NCI-H2196 treated with DMSO at 0.1 percent for 48 hours (cell line): ENCODE measurements at regions not wholly inside any gene's neighbourhood (a gene's known extent, or its start where the extent isn't known, plus 50 kb on each side); places are given as distances from the start of the nearest gene placed in this dataset.

ENCODE experiments used
- DNase-seq: peaks from one replicate; lab custom pipeline; 2025; ENCODE audit not compliant: unreplicated experiment; lab: John Stamatoyannopoulos, UW

DNA sequence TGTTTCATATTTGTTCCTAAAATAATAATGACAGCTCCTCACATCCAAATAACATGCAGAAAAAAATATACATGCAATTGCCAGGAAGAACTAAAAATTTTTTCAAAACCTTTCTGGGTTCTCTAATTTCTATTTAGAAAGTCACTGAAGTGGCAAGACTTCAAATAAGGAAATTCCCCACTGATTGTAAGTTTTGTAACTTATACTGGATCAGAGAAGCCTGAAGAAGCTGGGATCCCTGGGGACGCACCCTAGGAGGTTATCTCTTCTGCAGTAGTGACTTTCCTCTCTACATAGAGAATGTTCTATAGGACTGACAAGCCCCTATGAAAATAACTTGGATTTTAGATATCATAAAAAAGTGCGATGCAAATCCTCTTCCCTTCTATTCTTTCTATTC lies 182.6 kb downstream of the MRPL39 start:
- no peak for DNase-seq

DNA sequence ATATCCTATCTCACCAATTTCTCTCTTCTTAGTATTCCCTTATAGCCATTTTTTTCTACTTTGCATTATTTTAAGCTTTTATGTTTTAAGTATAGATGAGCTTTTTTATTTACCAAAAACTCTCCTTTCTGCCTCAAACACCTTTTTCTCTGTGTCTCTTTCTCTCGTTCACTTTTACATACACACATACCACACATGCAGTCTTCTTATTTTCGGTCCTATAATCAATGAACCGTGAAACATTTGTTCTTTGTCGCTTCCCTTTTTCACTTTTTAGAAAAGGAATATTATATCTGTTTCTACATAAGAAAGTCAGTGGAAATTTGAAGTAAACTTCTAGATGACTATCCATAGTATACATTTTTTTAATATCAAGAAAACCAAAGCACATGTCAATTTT lies 183.2 kb downstream of the MRPL39 start:
- no peak for DNase-seq

DNA sequence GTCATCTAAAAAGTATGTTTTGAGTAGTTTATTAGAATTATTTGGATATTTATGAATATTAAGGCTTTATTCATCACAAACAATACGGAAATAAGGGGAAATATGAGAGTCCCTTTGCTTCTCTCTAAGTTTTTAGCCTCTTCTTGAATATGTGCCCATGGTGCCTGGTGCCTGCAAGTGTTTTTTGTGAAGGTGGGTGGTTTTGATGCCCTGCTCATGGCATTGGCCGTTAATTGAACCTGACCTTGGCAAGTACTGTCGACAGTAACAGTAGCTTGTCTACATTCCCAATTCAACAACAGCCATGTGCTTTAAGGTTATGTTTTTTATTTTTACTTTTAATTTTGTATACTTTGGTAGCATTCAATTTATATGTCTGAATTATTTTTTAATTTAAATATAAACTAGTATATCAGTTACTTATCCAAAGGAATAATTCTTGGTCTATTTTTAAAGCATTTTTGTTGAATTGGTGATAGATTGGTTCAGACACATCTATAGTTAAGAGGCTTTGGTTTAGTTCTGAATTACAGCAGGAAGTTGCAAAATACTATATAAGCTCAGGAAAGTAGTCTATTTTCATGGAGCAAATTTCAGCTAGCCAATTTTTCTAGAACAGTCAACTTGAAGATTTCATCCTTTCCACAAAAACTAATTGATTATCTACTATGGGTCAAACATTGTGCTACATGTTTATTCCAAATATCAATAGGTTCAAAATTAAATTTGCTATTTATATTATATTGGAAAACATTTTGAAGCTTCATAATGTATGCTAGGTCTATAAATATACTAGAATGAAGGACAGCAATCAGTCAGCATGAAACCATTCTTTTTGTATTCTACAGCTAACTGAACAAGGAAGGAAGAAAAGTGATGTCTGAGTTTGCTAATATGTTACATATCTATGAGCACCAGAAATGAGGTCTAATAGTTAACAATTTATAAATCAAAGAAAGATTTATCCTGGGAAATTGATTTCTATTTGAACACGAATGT lies 184.4 kb downstream of the MRPL39 start:
- no peak for DNase-seq

DNA sequence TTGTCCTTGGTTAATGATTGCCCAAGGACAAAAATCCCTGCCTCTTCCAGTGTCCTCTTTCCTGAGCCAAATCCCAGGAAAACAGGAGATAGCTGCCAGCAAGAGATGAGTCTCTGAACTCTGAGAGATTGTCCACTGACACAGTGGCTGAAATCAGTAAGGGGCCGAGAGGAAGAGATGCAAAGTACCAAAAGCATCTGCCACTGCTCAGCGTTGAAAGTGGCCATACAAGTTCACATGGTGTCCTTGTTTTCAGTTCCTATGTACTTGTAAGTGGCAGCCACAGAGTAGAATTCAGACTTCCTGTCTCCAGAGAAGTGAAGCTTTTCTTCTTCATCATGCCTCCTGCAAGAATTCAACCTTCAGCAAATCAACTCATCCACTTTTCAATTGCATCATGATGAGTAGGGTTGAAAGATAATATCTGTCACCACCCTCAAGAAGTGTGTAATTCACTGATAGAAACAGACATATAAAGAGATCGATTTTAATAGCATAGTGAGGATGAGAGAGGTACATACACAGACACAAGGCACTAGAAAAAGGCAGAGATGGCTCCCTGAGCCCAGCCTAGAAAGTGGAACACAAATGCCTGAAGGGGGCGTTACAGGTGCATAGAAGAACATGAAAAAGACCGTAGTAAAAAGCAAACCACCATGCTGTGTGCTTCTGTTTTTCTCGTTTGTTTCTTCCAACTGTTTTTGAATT lies 185.8 kb downstream of the MRPL39 start:
- DNase-seq = no peak

DNA sequence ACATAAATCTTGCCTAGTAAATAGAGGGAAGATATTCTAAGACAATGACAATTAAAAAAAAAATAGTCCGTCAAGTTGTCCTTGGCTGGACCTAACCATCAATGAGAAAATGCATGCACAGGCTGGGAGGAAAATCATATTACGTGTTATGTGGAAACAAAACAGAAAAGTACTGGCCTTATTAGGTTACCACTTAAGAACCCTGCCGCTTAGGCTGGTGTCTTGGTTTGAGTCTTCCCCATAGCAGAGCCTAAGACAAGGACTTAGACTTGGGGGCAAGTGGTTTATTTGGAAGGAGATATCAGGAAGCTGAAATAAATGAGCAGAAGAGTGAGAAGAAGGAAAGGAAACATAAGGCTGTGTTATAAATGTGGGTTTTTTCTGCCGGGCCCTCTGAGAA lies 186.4 kb downstream of the MRPL39 start:
- no peak for DNase-seq

DNA sequence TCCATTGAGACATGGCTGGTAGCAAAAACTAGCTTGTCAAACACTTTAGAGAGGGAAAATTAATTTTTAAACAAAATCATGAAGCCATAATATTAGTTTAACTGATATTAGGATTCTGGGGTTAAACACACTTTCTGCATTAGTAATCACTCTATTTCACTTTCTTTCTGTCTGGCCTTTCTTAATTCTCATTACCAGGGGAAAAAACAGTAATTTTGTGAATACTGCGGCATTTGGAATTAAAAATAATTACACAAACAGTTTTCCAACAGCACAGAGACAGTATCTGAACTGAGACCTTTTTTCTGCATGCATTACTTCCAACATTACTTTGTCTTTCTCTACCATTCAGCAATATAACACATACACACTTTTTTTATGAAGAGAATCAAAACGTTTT lies 190.6 kb downstream of the MRPL39 start:
- DNase-seq = no peak

DNA sequence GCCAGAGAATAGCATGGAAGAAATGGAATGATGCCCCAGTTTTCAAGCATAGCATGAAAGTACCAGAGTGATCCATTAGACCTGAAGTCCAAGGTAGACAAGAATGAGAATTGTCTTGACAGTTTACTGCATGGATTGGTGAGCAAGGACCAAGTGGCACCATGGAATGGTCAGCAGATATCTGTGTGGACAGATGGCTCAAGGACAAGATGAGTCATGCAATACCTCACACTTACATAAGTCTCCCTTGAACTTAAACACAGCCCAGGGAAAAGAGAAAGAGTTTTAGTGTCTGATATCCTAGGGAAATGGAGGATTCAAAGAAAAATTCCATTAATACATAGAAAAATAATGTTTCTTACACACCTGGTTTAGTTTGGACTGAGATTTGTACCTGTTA lies 195.2 kb downstream of the MRPL39 start:
- DNase-seq = no peak

DNA sequence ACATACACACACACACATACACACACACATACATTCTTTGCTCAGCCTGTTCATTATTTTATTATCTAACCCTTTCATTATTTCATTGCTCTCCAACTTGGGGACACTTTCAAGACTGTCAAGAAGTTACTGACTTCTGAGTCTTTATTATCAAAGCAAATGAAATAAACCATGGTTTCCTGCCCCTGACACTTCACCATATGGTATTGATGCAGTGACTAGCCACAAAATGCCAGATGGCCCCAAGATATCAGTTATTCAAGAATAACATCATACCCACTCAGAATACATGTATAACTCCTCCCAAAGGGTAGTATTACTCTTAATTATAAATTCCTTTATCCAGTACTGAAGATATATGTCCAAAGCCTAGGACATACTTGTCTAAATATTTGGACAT lies 197.3 kb downstream of the MRPL39 start:
- DNase-seq = no peak

DNA sequence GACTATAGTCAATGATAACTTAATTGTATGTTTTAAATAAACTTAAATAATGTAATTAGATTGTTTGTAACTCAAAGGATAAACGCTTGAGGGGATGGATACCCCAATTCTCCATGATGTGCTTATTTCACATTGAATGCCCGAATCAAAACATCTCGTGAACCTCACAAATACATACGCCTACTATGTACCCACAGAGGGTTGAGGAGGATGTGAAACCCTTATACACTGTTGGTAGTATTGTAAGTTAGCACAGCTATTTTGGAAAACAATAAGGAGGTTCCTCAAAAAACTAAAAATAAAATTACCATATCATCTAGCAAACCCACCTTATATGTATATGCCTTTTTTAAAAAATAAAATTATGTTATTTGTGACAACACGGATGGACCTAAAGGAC lies 198.6 kb downstream of the MRPL39 start:
- no peak for DNase-seq

DNA sequence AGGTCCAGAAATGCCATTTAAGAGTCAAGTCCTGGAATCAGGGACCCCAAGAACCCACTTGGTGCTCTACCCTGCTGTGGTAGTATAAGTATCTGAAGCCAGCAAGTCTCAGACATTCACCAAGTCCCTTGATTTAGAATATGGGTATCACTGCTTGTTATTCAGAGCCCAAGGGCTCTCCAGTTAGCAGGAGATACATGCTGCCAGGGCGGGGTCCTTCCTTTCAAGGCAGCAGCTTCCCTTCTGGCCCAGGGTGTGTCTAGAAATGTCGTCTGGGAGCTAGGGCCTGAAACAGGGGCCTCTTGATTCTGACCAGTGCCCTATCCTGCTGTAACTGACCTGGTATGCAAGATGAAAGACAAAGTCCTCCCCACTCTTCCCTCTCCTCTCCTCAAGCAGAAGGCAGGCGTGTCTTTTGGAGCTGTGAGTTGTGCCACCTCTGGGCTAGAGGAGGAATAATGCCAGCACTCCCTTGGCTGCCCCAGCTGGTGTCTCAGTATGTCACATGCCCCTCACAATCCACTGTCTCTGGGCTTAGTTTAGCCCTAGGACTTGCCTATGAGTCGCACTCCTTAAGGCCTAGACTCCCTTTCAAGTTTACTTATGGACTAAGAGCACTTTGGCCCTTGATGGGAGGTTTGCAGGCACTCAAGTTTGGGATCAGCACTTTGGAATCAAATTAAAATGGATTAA lies 200.2 kb downstream of the MRPL39 start:
- DNase-seq = no peak

DNA sequence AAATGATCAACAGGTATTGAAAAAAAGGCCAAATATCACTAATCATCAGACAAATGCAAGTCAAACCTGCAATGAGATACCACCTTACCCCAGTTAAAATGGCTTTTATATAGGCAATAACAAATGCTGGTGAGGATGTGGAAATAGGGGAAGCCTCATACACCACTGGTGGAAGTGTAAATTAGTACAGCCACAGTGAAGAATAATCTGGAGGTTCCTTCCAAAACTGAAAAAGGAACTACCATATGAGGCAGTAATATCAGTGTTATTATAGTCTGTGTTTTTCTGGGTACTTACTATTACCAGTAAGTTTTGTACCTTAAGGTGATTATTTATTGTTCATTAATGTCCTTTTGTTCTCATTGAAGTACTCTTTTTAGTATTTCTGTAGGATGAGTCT lies 201.3 kb downstream of the MRPL39 start:
- no peak for DNase-seq

DNA sequence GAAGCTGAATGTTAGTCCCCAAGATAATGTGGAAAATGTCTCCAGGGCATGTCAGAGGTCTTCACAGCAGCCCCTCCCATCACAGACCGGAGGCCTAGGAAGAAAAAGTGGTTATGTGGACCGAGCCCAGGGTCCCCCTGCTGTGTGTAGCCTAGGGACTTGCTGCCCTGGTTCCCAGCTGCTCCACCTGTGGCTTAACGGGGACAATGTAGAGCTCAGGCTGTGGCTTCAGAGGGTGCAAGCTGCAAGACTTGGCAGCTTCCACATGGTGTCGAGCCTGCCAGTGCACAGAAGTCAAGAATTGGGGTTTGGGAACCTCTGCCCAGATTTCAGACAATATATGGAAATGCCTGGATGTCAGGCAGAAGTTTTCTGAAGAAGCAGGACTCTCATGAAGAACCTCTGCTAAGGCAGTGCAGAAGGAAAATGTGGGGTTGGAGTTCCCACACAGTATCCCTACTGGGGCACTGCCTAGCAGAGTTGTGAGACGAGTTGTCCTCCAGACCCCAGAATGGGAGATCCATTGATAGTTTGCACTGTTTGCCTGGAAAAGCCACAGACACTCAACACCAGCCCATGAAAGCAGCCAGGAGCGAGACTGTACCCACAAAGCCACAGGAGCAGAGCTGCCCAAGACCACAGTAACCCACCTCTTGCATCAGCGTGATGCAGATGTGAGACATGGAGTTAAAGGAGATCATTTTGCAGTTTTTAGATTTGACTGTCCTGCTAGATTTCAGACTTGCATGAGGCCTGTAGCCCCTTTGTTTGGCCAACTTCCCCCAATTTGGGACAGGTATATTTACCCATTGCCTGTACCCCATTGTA lies 204.9 kb downstream of the MRPL39 start:
- DNase-seq = no peak

DNA sequence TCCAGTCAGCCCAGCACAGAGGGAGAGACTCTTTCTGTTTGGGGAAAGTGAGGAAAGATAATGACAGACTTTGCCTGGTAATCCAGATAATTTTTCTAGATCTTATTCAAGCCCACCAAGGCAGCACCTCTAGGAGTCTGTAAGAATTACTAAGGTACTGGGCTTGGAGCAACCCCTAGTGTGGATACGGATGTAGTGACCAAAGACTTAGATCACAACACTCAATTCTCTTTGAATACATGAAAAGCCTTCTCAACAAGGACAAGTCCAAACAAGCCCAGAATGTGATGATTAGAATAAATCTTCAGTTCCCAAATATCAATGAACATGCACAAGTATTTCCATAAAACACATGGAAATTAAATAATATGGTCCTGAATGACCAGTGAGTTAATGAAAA lies 206.9 kb downstream of the MRPL39 start:
- DNase-seq = no peak

DNA sequence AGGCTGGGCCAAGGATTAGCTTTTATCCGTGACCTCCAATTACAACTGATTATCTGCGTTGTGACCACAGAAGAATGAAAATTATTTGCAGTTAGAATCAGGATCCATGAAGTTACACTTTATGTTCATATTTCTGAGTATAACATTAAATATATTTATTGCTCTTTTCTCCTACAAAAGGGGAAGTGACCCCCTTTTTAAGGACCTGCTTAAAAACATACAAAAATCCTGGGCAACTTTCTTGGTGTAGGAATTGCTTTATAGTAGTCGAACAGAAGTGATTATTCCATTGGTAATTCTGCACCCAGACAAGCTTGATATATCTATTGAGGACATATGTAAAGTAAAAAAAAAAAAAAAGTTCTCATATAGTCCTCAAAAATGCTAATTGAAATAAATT lies 208.7 kb downstream of the MRPL39 start:
- no peak for DNase-seq

DNA sequence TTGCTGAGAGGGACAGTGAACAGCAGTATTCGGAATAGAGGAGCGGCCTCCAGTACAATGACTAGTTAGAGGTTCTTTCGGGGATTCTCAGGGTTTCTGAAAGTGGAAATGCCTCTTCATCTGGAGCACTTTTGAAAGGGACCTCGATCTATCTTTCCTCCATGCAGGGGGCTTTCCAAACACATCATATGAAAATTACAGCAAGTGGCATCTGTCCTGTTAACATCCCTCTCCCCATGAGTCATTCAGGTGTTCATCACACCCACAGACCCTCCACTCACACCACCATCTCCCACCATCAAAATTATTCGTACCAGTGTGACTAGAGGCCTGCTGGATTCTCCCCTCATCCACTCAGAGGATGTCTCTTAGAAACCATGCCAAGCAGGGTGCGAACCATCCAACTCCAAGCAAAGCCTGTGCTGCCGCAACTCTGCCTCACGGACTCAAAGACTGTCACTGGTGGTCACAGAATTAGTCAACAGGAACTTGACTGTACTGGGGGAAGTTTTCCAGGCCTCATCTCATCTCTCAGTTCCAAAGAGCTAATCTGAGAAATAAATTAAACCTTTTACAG lies 211.1 kb downstream of the MRPL39 start:
- no peak for DNase-seq

DNA sequence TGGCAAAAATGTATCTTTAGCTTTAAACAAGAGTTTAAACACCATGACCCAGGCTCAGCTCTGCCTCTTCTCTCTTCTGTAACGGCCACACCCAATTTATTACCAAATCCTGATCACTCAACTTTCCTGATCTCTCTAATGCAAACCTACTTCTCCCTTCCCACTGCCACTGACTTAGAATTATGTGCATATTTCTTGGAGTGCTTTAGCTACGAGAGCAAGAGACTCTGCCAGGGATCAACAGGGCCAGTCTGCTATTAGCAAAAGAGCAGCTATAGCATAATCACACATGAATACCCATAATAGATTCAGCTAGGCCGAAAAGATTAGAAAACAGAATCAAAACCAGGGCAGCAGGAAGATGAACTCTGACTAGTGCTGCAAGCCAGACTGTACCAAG lies 215.5 kb downstream of the MRPL39 start:
- DNase-seq = no peak

DNA sequence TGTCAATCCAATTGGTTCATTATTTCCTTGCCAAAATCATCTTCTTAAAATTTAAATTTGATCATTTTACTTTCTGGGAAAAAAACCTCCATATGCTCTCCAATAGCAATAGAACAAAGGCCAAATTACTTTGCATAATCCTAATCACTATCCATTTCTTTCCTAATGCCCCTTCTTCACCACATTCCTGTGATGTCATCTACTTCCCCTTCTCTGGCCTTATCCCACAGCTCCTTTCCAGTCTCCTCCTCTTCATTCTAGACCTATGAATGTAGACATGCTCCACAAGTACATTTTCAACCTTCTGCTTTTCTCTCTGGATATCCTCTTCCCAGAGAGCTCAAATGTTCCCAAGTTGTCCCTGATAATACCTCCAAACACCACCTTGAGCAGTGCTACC lies 216.6 kb downstream of the MRPL39 start:
- DNase-seq = no peak

DNA sequence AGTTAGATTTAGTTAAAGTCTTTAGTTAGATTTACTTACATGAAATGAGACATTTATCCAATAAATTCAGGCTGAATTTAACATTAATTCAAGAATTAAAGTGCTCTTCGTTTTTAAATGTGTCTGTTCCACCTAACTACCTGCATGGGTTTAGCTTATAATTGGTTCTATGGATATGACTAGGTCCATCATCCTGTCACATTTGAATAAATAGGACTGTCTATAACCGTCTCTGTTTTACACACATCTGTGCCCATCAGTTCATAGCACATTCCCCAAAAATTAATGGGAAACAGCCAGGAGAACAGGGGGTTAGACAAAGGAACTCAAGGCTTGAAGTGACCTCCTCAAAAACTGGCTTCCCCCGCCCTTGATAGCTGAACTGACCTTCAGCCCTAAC lies 219.6 kb downstream of the MRPL39 start:
- no peak for DNase-seq

DNA sequence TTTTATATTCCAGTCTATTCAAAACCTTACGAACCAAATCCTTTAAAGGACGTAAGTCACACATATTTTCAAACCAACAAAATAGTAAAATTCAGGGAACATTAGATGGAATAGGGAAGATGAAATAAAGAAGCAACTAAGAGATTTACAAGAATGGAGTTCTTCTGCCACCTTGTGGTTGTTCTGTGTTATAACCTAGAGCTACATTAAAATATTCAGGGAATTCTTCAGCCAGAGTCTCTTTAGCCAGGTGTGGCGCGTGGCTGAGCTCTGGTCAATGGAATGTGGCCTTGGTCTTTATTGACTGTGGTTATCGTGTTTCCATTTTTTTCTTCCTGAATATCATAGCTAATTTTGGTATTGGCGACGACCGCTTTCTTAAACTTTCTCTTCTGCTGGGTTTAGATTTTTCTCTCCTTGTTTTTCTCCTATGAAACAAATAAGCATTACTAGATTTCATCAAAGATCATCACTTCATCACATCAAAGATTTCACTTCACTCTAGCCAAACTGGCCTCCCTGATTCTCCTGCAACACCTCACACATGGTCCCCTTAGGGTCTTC lies 221.3 kb downstream of the MRPL39 start:
- DNase-seq = peak; percentile 45

DNA sequence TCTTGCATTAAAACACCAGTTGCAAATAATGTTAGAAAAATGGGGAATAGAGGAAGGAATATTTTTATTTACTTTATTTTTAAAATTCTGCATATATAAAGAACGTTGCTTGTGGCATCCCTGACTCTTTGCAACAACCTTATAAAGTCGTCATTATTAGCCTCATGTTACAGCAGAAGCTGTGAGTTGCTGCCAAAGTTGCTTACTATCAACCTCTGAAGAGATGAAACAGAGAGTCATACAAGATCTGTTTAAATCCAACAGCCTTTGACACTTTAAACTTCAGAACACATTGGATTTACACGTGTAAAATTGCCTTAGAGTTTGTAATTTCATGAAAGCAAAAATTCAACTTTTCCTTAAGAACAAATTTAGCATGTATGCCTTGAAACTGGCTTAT lies 221.9 kb downstream of the MRPL39 start:
- DNase-seq = no peak
